ENCODE measurements at regions not wholly inside any gene's neighbourhood (a gene's known extent, or its start where the extent isn't known, plus 50 kb on each side); places are given as distances from the start of the nearest gene placed in this dataset.

DNA sequence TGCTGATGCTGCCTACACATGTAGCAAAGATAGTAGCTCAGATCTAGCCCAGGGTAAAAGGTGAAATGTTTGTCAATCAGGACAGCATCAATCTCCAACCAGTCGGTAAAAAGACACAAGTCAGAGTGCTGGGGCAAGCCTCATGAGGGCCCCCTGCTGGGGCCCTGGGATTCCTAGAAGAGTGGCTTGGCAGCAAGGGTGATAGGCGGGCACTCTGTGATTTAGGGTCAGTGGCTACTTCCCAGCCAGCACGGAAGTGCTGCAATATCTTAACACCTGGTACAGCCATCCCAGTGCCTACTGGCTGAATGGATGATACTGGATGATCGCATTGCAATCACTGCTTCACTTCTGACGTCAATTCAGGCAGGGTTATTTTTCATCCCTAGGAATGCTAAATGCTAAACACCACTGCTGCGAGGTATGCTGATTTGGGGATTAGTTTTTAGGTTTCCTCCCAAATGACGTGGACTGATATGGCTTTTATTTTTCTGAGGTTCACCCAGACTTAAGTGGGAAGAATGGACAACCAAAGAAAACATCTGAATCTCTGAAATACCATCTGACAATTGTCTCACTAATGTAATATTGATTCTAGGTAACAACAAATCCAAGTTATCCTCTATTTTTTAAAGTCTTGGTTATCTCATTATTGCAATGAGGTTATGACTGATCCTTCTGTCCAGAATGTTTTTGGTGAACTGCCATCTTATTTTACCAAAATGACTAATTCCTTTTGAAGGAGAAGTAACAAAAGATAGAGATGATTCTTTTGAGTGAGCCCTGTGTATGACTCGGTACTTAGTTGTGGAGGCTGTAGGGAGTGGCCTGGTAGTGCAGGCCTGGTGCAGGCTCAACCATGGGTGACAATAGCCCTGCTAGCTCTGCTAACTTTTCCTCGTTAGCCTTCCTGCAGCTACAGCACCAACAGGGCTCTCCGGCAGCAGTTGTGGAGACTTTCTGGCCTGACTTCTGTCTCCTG is 432.5 kb downstream of the FGF9 start:
- Histone ChIP-seq H3K27ac (no peak overlapping the region), H3K4me1 (no peaks in the 10 kb centered on the region), H3K27me3 (no peaks in the 10 kb centered on the region), H3K4me3 (no peak overlapping the region), H3K36me3 (no peaks in the 10 kb centered on the region), H3K9me3 (no peaks in the 10 kb centered on the region)
- no peak for TF ChIP-seq POLR2A (IDR thresholded peaks at IDR 0.05)
- no peak for TF ChIP-seq POLR2AphosphoS5 (IDR thresholded peaks at IDR 0.05)
- TF ChIP-seq, protein P1, sequence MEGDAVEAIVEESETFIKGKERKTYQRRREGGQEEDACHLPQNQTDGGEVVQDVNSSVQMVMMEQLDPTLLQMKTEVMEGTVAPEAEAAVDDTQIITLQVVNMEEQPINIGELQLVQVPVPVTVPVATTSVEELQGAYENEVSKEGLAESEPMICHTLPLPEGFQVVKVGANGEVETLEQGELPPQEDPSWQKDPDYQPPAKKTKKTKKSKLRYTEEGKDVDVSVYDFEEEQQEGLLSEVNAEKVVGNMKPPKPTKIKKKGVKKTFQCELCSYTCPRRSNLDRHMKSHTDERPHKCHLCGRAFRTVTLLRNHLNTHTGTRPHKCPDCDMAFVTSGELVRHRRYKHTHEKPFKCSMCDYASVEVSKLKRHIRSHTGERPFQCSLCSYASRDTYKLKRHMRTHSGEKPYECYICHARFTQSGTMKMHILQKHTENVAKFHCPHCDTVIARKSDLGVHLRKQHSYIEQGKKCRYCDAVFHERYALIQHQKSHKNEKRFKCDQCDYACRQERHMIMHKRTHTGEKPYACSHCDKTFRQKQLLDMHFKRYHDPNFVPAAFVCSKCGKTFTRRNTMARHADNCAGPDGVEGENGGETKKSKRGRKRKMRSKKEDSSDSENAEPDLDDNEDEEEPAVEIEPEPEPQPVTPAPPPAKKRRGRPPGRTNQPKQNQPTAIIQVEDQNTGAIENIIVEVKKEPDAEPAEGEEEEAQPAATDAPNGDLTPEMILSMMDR (IDR thresholded peaks at IDR 0.05) = no peak
- DNase-seq (ENCODE audit: low spot score in 2 of 2) = no peak
- intact Hi-C loops (cut with DNase I; ENCODE audit: low total_unique reads) = no loop called here

GRCh38 chr13:22106058-22106457 is 435.2 kb downstream of the FGF9 start:
- H3K27ac ChIP-seq = no peak overlapping the region
- intact Hi-C loops (cut with DNase I; ENCODE audit: low total_unique reads) = no loop called here
- H3K27me3 ChIP-seq = peaks cover 0 to 4% of the 10 kb centered on the region in 2 donors
- no peak for DNase-seq (ENCODE audit: low spot score in 2 of 2)
- H3K36me3 ChIP-seq = no peaks in the 10 kb centered on the region
- TF ChIP-seq, protein P1 (IDR thresholded peaks at IDR 0.05) = no peak
- no peak for TF ChIP-seq POLR2AphosphoS5 (IDR thresholded peaks at IDR 0.05)
- no peak for TF ChIP-seq POLR2A (IDR thresholded peaks at IDR 0.05)
- H3K4me1 ChIP-seq = no peaks in the 10 kb centered on the region
- H3K9me3 ChIP-seq = no peaks in the 10 kb centered on the region
- no peak overlapping the region for H3K4me3 ChIP-seq

- no peaks in the 10 kb centered on the region for H3K9me3 ChIP-seq
- H3K4me3 ChIP-seq = no peak overlapping the region
- no peak overlapping the region for H3K27ac ChIP-seq
- no peaks in the 10 kb centered on the region for H3K36me3 ChIP-seq
- intact Hi-C loops (cut with DNase I; ENCODE audit: low total_unique reads) = no loop called here
- peaks cover 0 to 4% of the 10 kb centered on the region in 2 donors for H3K27me3 ChIP-seq
- H3K4me1 ChIP-seq = no peaks in the 10 kb centered on the region
- TF ChIP-seq, protein P1 (IDR thresholded peaks at IDR 0.05) = no peak
- no peak for DNase-seq (ENCODE audit: low spot score in 2 of 2)
These were observed 436.7 kb downstream of the FGF9 start for GRCh38 chr13:22107549-22107948.

GRCh38 chr13:22108283-22108942 is 437.5 kb downstream of the FGF9 start:
- Histone ChIP-seq H3K27me3 (peaks cover 0 to 4% of the 10 kb centered on the region in 2 donors), H3K36me3 (no peaks in the 10 kb centered on the region), H3K4me1 (no peaks in the 10 kb centered on the region), H3K27ac (no peak overlapping the region), H3K9me3 (no peaks in the 10 kb centered on the region), H3K4me3 (no peak overlapping the region)
- intact Hi-C loops (cut with DNase I; ENCODE audit: low total_unique reads) = no loop called here
- TF ChIP-seq POLR2AphosphoS5 (IDR thresholded peaks at IDR 0.05) = peak in 1 of 3 donors; percentile 28
- TF ChIP-seq POLR2A (IDR thresholded peaks at IDR 0.05) = no peak
- DNase-seq (ENCODE audit: low spot score in 2 of 2) = no peak

DNA sequence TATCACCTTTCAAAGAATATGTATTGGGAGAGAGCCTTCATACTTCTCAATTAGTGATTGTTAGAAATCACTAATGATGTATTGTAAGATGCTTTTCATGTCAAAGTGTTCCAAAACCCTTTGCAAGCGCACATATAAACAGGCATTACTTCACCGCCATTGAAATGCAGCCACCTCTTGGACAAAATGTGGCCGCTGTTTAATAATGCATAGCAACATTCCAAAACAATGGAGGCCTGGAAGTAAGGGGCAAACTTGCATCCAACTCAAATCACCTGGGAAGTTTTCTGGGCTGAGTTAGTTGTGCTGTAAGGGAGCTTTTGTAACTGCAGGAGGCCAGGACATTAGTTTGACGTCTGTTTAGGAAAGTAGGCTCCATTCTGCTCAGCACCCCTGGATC is 438.1 kb downstream of the FGF9 start:
- Histone ChIP-seq H3K27me3 (peaks cover 0 to 4% of the 10 kb centered on the region in 2 donors), H3K36me3 (no peaks in the 10 kb centered on the region), H3K4me3 (no peak overlapping the region), H3K27ac (no peak overlapping the region), H3K9me3 (no peaks in the 10 kb centered on the region), H3K4me1 (no peaks in the 10 kb centered on the region)
- no peak for DNase-seq (ENCODE audit: low spot score in 2 of 2)
- intact Hi-C loops (cut with DNase I; ENCODE audit: low total_unique reads) = no loop called here
- TF ChIP-seq POLR2A (IDR thresholded peaks at IDR 0.05) (no peak), POLR2AphosphoS5 (IDR thresholded peaks at IDR 0.05) (no peak)
- TF ChIP-seq, protein P1 (IDR thresholded peaks at IDR 0.05) = no peak
